IMR-90 (cell line): ENCODE measurements at regions not wholly inside any gene's neighbourhood (a gene's known extent, or its start where the extent isn't known, plus 50 kb on each side); places are given as distances from the start of the nearest gene placed in this dataset.
A peak's percentile ranks its signal among the peaks of the same experiment; 100 is the strongest.

Experiments used
- ATAC-seq: fragments of 200-7000 bp; cut with Tn5 transposase; 2 replicates; pipeline ENCODE4 v1.9.1; 2020; ENCODE audit warnings: low read depth, mild to moderate bottlenecking, moderate library complexity
- BruUV-seq: library from RNA; stranded (reverse); fragments of 400-500 nt; replicated peaks from 2 replicates; lab custom pipeline; 2021; lab: Mats Ljungman, UMichigan
- CTCF ChIA-PET: fragments of 300-600 bp; formaldehyde crosslinking; extraction: SDS; loops from one replicate; lab custom pipeline; 2021; ENCODE audit warnings: antibody characterized with exemption; lab: Yijun Ruan, JAX
- POLR2A ChIA-PET: fragments of 300-600 bp; sonication (Branson Sonifier 250); formaldehyde crosslinking; loops from one replicate; lab custom pipeline; 2022; ENCODE audit warnings: antibody characterized with exemption; ENCODE audit not compliant: unreplicated experiment; lab: Charles Lee
- DNase-seq: peaks from one replicate; pipeline ENCODE4 v3.0.0; 2013
- H2AFZ ChIP-seq: replicated peaks from 2 replicates; pipeline ENCODE3; 2013; ENCODE audit warnings: low read length, mild to moderate bottlenecking; ENCODE audit not compliant: poor library complexity
- H2AK5ac ChIP-seq: 2 replicates; pipeline ENCODE4 v1.6.1; 2013; ENCODE audit warnings: low read depth, low read length, inconsistent platforms
- H2AK9ac ChIP-seq: replicated peaks from 2 replicates; pipeline ENCODE3; 2013; ENCODE audit warnings: mild to moderate bottlenecking, low read depth, low read length, moderate library complexity; ENCODE audit not compliant: poor library complexity
- H2BK120ac ChIP-seq: 2 replicates; pipeline ENCODE4 v1.6.1; 2013; ENCODE audit warnings: low read depth, low read length, inconsistent platforms
- H2BK15ac ChIP-seq: 3 replicates; pipeline ENCODE4 v1.6.1; 2013; ENCODE audit warnings: low read depth, low read length, inconsistent platforms
- H2BK20ac ChIP-seq: 2 replicates; pipeline ENCODE4 v1.6.1; 2013; ENCODE audit warnings: low read depth, mild to moderate bottlenecking, inconsistent platforms, low read length, moderate library complexity
- H2BK5ac ChIP-seq: 2 replicates; pipeline ENCODE4 v1.6.1; 2013; ENCODE audit warnings: mild to moderate bottlenecking, low read depth, low read length, inconsistent platforms; ENCODE audit not compliant: poor library complexity, severe bottlenecking
- H3K14ac ChIP-seq: replicated peaks from 2 replicates; pipeline ENCODE4 v1.6.1; 2013; ENCODE audit warnings: low read depth, low read length, inconsistent platforms
- H3K18ac ChIP-seq: 2 replicates; pipeline ENCODE4 v1.6.1; 2013; ENCODE audit warnings: low read depth, low read length, control low read depth
- H3K23ac ChIP-seq: 2 replicates; pipeline ENCODE4 v1.6.1; 2013; ENCODE audit warnings: low read depth, low read length, inconsistent platforms
- H3K27ac ChIP-seq: 2 replicates; pipeline ENCODE4 v1.5.1; 2013; ENCODE audit warnings: mild to moderate bottlenecking, control low read depth, low read length; ENCODE audit not compliant: insufficient read depth
- H3K27me3 ChIP-seq: 2 replicates; pipeline ENCODE4 v1.6.1; 2013; ENCODE audit warnings: low read length; ENCODE audit not compliant: control insufficient read depth, insufficient read depth
- H3K36me3 ChIP-seq: 2 replicates; pipeline ENCODE4 v1.6.1; 2013; ENCODE audit warnings: low read length, mixed read lengths; ENCODE audit not compliant: control insufficient read depth, insufficient read depth
- H3K4ac ChIP-seq: 2 replicates; pipeline ENCODE4 v1.6.1; 2013; ENCODE audit warnings: low read depth, low read length, inconsistent platforms
- H3K4me1 ChIP-seq: 2 replicates; pipeline ENCODE4 v1.6.1; 2013; ENCODE audit warnings: low read length, mixed read lengths; ENCODE audit not compliant: control insufficient read depth, insufficient read depth
- H3K4me2 ChIP-seq: 2 replicates; pipeline ENCODE4 v1.6.1; 2013; ENCODE audit warnings: low read depth, mild to moderate bottlenecking, control low read depth, low read length, moderate library complexity
- H3K4me3 ChIP-seq: 2 replicates; pipeline ENCODE4 v1.5.1; 2013; ENCODE audit warnings: low read depth, mild to moderate bottlenecking, control low read depth, low read length, moderate library complexity; ENCODE audit not compliant: insufficient read depth
- H3K56ac ChIP-seq: 2 replicates; pipeline ENCODE4 v1.6.1; 2013; ENCODE audit warnings: low read length, inconsistent platforms; ENCODE audit not compliant: insufficient read depth; ENCODE audit errors: extremely low read depth
- H3K79me1 ChIP-seq, 2 experiments: 2 replicates each; pipeline ENCODE4 v1.6.1; 2013; ENCODE audit warnings: low read length in 2 of 2, inconsistent platforms in 1 of 2, low read depth in 1 of 2
- H3K9ac ChIP-seq: 2 replicates; pipeline ENCODE4 v1.6.1; 2013; ENCODE audit warnings: low read depth, low read length, control low read depth
- H3K9me1 ChIP-seq: 2 replicates; pipeline ENCODE4 v1.6.1; 2013; ENCODE audit warnings: low read length, inconsistent platforms; ENCODE audit not compliant: insufficient read depth
- H3K9me3 ChIP-seq: 2 replicates; pipeline ENCODE4 v1.6.1; 2013; ENCODE audit warnings: low read length; ENCODE audit not compliant: control insufficient read depth, insufficient read depth
- H4K20me1 ChIP-seq: 2 replicates; pipeline ENCODE4 v1.6.1; 2013; ENCODE audit warnings: low read length, inconsistent platforms; ENCODE audit not compliant: insufficient read depth
- H4K5ac ChIP-seq: 2 replicates; pipeline ENCODE4 v1.6.1; 2013; ENCODE audit warnings: mild to moderate bottlenecking, low read depth, low read length, control low read depth
- H4K8ac ChIP-seq, 2 experiments: 2 replicates each; pipeline ENCODE4 v1.6.1; 2013; ENCODE audit warnings: low read depth in 2 of 2, low read length in 2 of 2, control low read depth in 1 of 2, inconsistent platforms in 1 of 2
- H4K91ac ChIP-seq: 2 replicates; pipeline ENCODE4 v1.6.1; 2013; ENCODE audit warnings: low read depth, low read length, inconsistent platforms; ENCODE audit not compliant: insufficient read depth
- BHLHE40 ChIP-seq: fragments of 150-350 bp; IDR thresholded peaks from 2 replicates; pipeline ENCODE4 v1.6.1; 2016; ENCODE audit warnings: mild to moderate bottlenecking, low read depth, low read length
- CEBPB ChIP-seq: IDR thresholded peaks from 2 replicates; pipeline ENCODE4 v1.6.1; 2012; ENCODE audit warnings: low read depth, low read length, improper control_type of control experiment
- CHD1 ChIP-seq: IDR thresholded peaks from 2 replicates; pipeline ENCODE4 v1.6.1; 2012; ENCODE audit warnings: low read depth, low read length, improper control_type of control experiment
- CTCF ChIP-seq: conservative IDR thresholded peaks from 2 replicates; pipeline ENCODE4 v1.5.1; 2012; ENCODE audit warnings: mild to moderate bottlenecking, low read depth, low read length, improper control_type of control experiment
- MXI1 ChIP-seq: IDR thresholded peaks from 2 replicates; pipeline ENCODE4 v1.6.1; 2012; ENCODE audit warnings: low read depth, mild to moderate bottlenecking, low read length, moderate library complexity, borderline replicate concordance
- POLR2A ChIP-seq: IDR thresholded peaks from 2 replicates; pipeline ENCODE4 v1.6.1; 2012; ENCODE audit warnings: mild to moderate bottlenecking, low read depth, low read length
- SMC3 ChIP-seq: fragments of 150-350 bp; IDR thresholded peaks from 2 replicates; pipeline ENCODE4 v1.6.1; 2016; ENCODE audit warnings: low read depth, mild to moderate bottlenecking, antibody characterized with exemption, low read length, moderate library complexity
- WGBS, 2 experiments: methylation state at CpG; one replicate each; pipeline versions ENCODE4 v1.1.5 to v1.1.7; 2013; ENCODE audit warnings: missing lambda C conversion rate in 2 of 2; ENCODE audit not compliant: insufficient read length in 1 of 2; ENCODE audit errors: extremely low coverage in 2 of 2; 5-methylcytosine and 5-hydroxymethylcytosine counted together
- dilution Hi-C: fragments of 300-500 bp; cut with HindIII; formaldehyde crosslinking; loops from one replicate; pipeline ENCODE4 v1.14.3; 2018; ENCODE audit warnings: low sequenced_read_pairs; ENCODE audit not compliant: unreplicated experiment
- in situ Hi-C: fragments of 300-500 bp; cut with MboI; formaldehyde crosslinking; loops from 3 replicates; pipeline ENCODE4 v1.14.3; 2019; ENCODE audit warnings: low sequenced_read_pairs, inconsistent platforms, mixed read lengths
- intact Hi-C: fragments of 100-400 bp; cut with micrococcal nuclease; formaldehyde crosslinking; loops from 2 replicates; pipeline ENCODE4 v1.10.0; 2022
- TF ChIP-seq, protein P1 (sequence below): fragments of 150-350 bp; IDR thresholded peaks from 2 replicates; pipeline ENCODE4 v1.6.1; 2017; ENCODE audit warnings: mild to moderate bottlenecking, antibody characterized with exemption, low read length, low read depth

- H2BK15ac ChIP-seq: 0 out of 3 replicates have a peak overlapping the region, but pooled peaks have one; percentile 7
- H4K20me1 ChIP-seq: no peaks in the 10 kb centered on the region
- no peak overlapping the region; the same call in 1 of the 2 replicates for H2BK20ac ChIP-seq
- H4K8ac ChIP-seq: no peak overlapping the region
- in situ Hi-C loops: no loop called here
- WGBS, 2 experiments: 82% methylated on average over 2 of the region's 9 CpGs; no CpG with 5 or more reads in 1 of the 2 experiments
- H3K23ac ChIP-seq: no peak overlapping the region
- no peaks in the 10 kb centered on the region for H3K27me3 ChIP-seq
- H3K18ac ChIP-seq: no peak overlapping the region
- H2AFZ ChIP-seq: no peak overlapping the region
- H3K9ac ChIP-seq: no peak overlapping the region
- H3K4me3 ChIP-seq: no peak overlapping the region
- H3K36me3 ChIP-seq: no peaks in the 10 kb centered on the region
- H3K4ac ChIP-seq: no peak overlapping the region
- DNase-seq (no peak), ATAC-seq (no peak)
- no peaks in the 10 kb centered on the region; the same call in 1 of the 2 replicates for H3K9me1 ChIP-seq
- no peaks in the 10 kb centered on the region for H3K79me1 ChIP-seq
- H2AK9ac ChIP-seq: no peak overlapping the region
- intact Hi-C loops: loop anchor here (5.0 kb wide), 1 partner anchor 532 kb away; the partner anchor contains the start of gene GATA6
- peak overlapping the region; percentile 51 for H2AK5ac ChIP-seq
- H4K5ac ChIP-seq: no peak overlapping the region
- BruUV-seq: no TSS peak
- dilution Hi-C loops: no loop called here
- H4K91ac ChIP-seq: peak overlapping the region; percentile 23; the same call in 1 of the 2 replicates
- H3K4me1 ChIP-seq: peaks cover 2% of the 10 kb centered on the region
- CTCF ChIA-PET: no interaction called here
- H3K56ac ChIP-seq: no peak overlapping the region
- H2BK5ac ChIP-seq: no peak overlapping the region
- no peak for TF ChIP-seq MXI1
- TF ChIP-seq BHLHE40: no peak
- no peak for TF ChIP-seq CEBPB
- TF ChIP-seq, protein P1, sequence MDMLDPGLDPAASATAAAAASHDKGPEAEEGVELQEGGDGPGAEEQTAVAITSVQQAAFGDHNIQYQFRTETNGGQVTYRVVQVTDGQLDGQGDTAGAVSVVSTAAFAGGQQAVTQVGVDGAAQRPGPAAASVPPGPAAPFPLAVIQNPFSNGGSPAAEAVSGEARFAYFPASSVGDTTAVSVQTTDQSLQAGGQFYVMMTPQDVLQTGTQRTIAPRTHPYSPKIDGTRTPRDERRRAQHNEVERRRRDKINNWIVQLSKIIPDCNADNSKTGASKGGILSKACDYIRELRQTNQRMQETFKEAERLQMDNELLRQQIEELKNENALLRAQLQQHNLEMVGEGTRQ: no peak
- TF ChIP-seq CTCF: no peak
- TF ChIP-seq CHD1: no peak
- TF ChIP-seq SMC3: no peak
- no peak for TF ChIP-seq POLR2A
- no peaks in the 10 kb centered on the region for H3K9me3 ChIP-seq
- H3K27ac ChIP-seq: no peak overlapping the region
- H2BK120ac ChIP-seq: no peak overlapping the region; the same call in 1 of the 2 replicates
- no peak overlapping the region for H3K14ac ChIP-seq
- H3K4me2 ChIP-seq: no peak overlapping the region
- POLR2A ChIA-PET: no interaction called here
Observed at GRCh38 chr18:22699629-22700028, 233.5 kb upstream of the RBBP8 start.
